LNCaP clone FGC (cell line): ENCODE measurements at regions not wholly inside any gene's neighbourhood (a gene's known extent, or its start where the extent isn't known, plus 50 kb on each side); places are given as distances from the start of the nearest gene placed in this dataset.

Experiments
- DNase-seq: peaks from one replicate; pipeline ENCODE4 v3.0.0-alpha.2; 2011; ENCODE audit warnings: low read depth
- H3K4me3 ChIP-seq: 2 replicates; pipeline ENCODE4 v1.5.1; 2011; ENCODE audit warnings: mild to moderate bottlenecking, low read depth, low read length, control low read depth
- CTCF ChIP-seq: IDR thresholded peaks from 2 replicates; pipeline ENCODE4 v1.5.1; 2012; ENCODE audit warnings: mild to moderate bottlenecking; ENCODE audit not compliant: control insufficient read depth, insufficient read depth; ENCODE audit errors: extremely low read depth

- no peak for DNase-seq
- H3K4me3 ChIP-seq, result no peak overlapping the region
- TF ChIP-seq CTCF, result no peak
Observed at GRCh38 chrY:7240101-7240500, 328.5 kb upstream of the AMELY start.

- DNase-seq, result no peak
- no peak for TF ChIP-seq CTCF
- H3K4me3 ChIP-seq, result no peak overlapping the region
Observed at GRCh38 chrY:7211971-7212370, 300.4 kb upstream of the AMELY start.

- TF ChIP-seq CTCF, result no peak
- H3K4me3 ChIP-seq, result no peak overlapping the region
- no peak for DNase-seq
Observed at GRCh38 chrY:7204456-7204855, 292.9 kb upstream of the AMELY start.

- no peak for TF ChIP-seq CTCF
- H3K4me3 ChIP-seq, result no peak overlapping the region
- DNase-seq, result no peak
Observed at GRCh38 chrY:7182591-7182990, 271.0 kb upstream of the AMELY start.

- no peak overlapping the region for H3K4me3 ChIP-seq
- no peak for TF ChIP-seq CTCF
- DNase-seq, result no peak
Observed at GRCh38 chrY:7177631-7178030, 266.1 kb upstream of the AMELY start.

GRCh38 chrY:7169475-7169874, 257.9 kb upstream of the AMELY start:
- TF ChIP-seq CTCF, result no peak
- DNase-seq, result no peak
- no peak overlapping the region for H3K4me3 ChIP-seq

GRCh38 chrY:7141477-7141876, 229.9 kb upstream of the AMELY start:
- no peak overlapping the region for H3K4me3 ChIP-seq
- DNase-seq, result no peak
- no peak for TF ChIP-seq CTCF
